H1 (cell line): ENCODE measurements at regions not wholly inside any gene's neighbourhood (a gene's known extent, or its start where the extent isn't known, plus 50 kb on each side); places are given as distances from the start of the nearest gene placed in this dataset.

Experiments
- CTCF ChIA-PET: fragments of 300-600 bp; sonication (Branson Sonifier 250); formaldehyde crosslinking; loops from one replicate; lab custom pipeline; 2021; ENCODE audit not compliant: partially characterized antibody; lab: Charles Lee
- POLR2A ChIA-PET: fragments of 300-600 bp; sonication (Branson Sonifier 250); formaldehyde crosslinking; loops from one replicate; lab custom pipeline; 2021; ENCODE audit warnings: inconsistent platforms; ENCODE audit not compliant: partially characterized antibody; lab: Charles Lee
- DNase-seq, 2 experiments: peaks; one replicate each; pipeline versions ENCODE4 v3.0.0 to v3.0.0-alpha.2; 2010 to 2022; ENCODE audit warnings: low spot score in 2 of 2, low read depth in 1 of 2, mixed read lengths in 1 of 2
- FAIRE-seq: peaks from 2 replicates; lab custom pipeline; 2011; peaks lifted over from hg19 to GRCh38; lab: Jason Lieb, UNC
- H2AFZ ChIP-seq: 2 replicates; pipeline ENCODE4 v1.8.1; 2012; ENCODE audit warnings: low read length, inconsistent platforms
- H2AK5ac ChIP-seq: 2 replicates; pipeline ENCODE4 v1.6.1; 2013; ENCODE audit warnings: low read depth, low read length
- H2BK120ac ChIP-seq: replicated peaks from 2 replicates; pipeline ENCODE3; 2013; ENCODE audit warnings: low read depth, low read length, inconsistent platforms
- H2BK12ac ChIP-seq: 2 replicates; pipeline ENCODE4 v1.6.1; 2013; ENCODE audit warnings: low read depth, low read length
- H2BK15ac ChIP-seq: 2 replicates; pipeline ENCODE4 v1.6.1; 2013; ENCODE audit warnings: low read length
- H2BK20ac ChIP-seq: 2 replicates; pipeline ENCODE4 v1.6.1; 2013; ENCODE audit warnings: low read length
- H2BK5ac ChIP-seq: 2 replicates; pipeline ENCODE4 v1.6.1; 2013; ENCODE audit warnings: low read depth, low read length
- H3K14ac ChIP-seq: 2 replicates; pipeline ENCODE4 v1.6.1; 2013; ENCODE audit warnings: inconsistent platforms; ENCODE audit not compliant: insufficient read length
- H3K18ac ChIP-seq: 2 replicates; pipeline ENCODE4 v1.6.1; 2013; ENCODE audit warnings: low read length; ENCODE audit errors: extremely low read depth
- H3K23ac ChIP-seq: 2 replicates; pipeline ENCODE4 v1.6.1; 2013; ENCODE audit warnings: inconsistent platforms; ENCODE audit not compliant: insufficient read length
- H3K23me2 ChIP-seq: 2 replicates; pipeline ENCODE4 v1.6.1; 2013; ENCODE audit warnings: low read depth, low read length
- H3K27ac ChIP-seq: 2 replicates; pipeline ENCODE4 v1.6.1; 2011; ENCODE audit warnings: low read depth, low read length, inconsistent platforms
- H3K27me3 ChIP-seq, 4 experiments: replicated peaks in 1 of 4; 1 replicate in 1 of 4; 2 replicates in 3 of 4; pipeline versions ENCODE4 v1.6.1 to v1.8.1; 2011 to 2013; ENCODE audit warnings: low read length in 3 of 4, mild to moderate bottlenecking in 3 of 4, inconsistent platforms in 2 of 4, mixed read lengths in 2 of 4, moderate library complexity in 1 of 4; ENCODE audit not compliant: control insufficient read depth in 3 of 4, insufficient read depth in 3 of 4; ENCODE audit errors: extremely low read depth in 1 of 4
- H3K36me3 ChIP-seq, 4 experiments: 2 replicates each; pipeline versions ENCODE4 v1.6.1 to v1.8.1; 2011 to 2013; ENCODE audit warnings: mild to moderate bottlenecking in 4 of 4, low read length in 3 of 4, moderate library complexity in 2 of 4, control low read depth in 1 of 4, inconsistent platforms in 1 of 4; ENCODE audit not compliant: insufficient read depth in 4 of 4, control insufficient read depth in 2 of 4
- H3K4ac ChIP-seq: replicated peaks from 2 replicates; pipeline ENCODE3; 2013; ENCODE audit warnings: low read length, low read depth, mixed read lengths, inconsistent platforms; ENCODE audit not compliant: insufficient read length
- H3K4me1 ChIP-seq, 4 experiments: replicated peaks in 1 of 4; 1 replicate in 1 of 4; 2 replicates in 3 of 4; pipeline versions ENCODE4 v1.6.1 to v1.8.1; 2011 to 2013; ENCODE audit warnings: low read length in 3 of 4, inconsistent platforms in 2 of 4, mixed read lengths in 1 of 4; ENCODE audit not compliant: insufficient read depth in 4 of 4, control insufficient read depth in 3 of 4
- H3K4me2 ChIP-seq, 2 experiments: 2 replicates each; pipeline versions ENCODE4 v1.6.1 to v1.8.1; 2011 to 2013; ENCODE audit warnings: low read depth in 2 of 2, low read length in 2 of 2, control low read depth in 1 of 2, inconsistent platforms in 1 of 2, mild to moderate bottlenecking in 1 of 2; ENCODE audit not compliant: insufficient read depth in 1 of 2
- H3K4me3 ChIP-seq, 4 experiments: fragments of 200-600, 300-600 bp in 1 of 4; sonication (generic), shearing (Covaris generic), sonication (Bioruptor Twin) in 1 of 4; 2 replicates each; pipeline versions ENCODE4 v1.5.1 to v1.8.1; 2011 to 2016; ENCODE audit warnings: low read length in 4 of 4, low read depth in 3 of 4, control low read depth in 2 of 4, inconsistent platforms in 2 of 4, mild to moderate bottlenecking in 2 of 4, mixed read lengths in 1 of 4, moderate library complexity in 1 of 4; ENCODE audit not compliant: insufficient read depth in 2 of 4; ENCODE audit errors: extremely low read depth in 1 of 4
- H3K56ac ChIP-seq: replicated peaks from 2 replicates; pipeline ENCODE3; 2013; ENCODE audit warnings: low read depth, mild to moderate bottlenecking, mixed read lengths, low read length, inconsistent platforms; ENCODE audit not compliant: insufficient read length
- H3K79me1 ChIP-seq: 2 replicates; pipeline ENCODE4 v1.6.1; 2013; ENCODE audit warnings: low read depth, low read length, control low read depth
- H3K79me2 ChIP-seq, 2 experiments: 2 replicates each; pipeline versions ENCODE4 v1.6.1 to v1.8.1; 2012 to 2013; ENCODE audit warnings: low read length in 2 of 2, mild to moderate bottlenecking in 2 of 2, inconsistent platforms in 1 of 2; ENCODE audit not compliant: insufficient read depth in 2 of 2, control insufficient read depth in 1 of 2
- H3K9ac ChIP-seq, 4 experiments: replicated peaks in 1 of 4; 1 replicate in 1 of 4; 2 replicates in 3 of 4; pipeline versions ENCODE4 v1.6.1 to v1.8.1; 2011 to 2013; ENCODE audit warnings: low read depth in 3 of 4, low read length in 3 of 4, control low read depth in 2 of 4, mild to moderate bottlenecking in 2 of 4, moderate library complexity in 2 of 4, inconsistent platforms in 1 of 4; ENCODE audit errors: extremely low read depth in 1 of 4
- H3K9me3 ChIP-seq, 2 experiments: 2 replicates each; pipeline versions ENCODE4 v1.6.1 to v1.8.1; 2012 to 2013; ENCODE audit warnings: mild to moderate bottlenecking in 2 of 2, moderate library complexity in 2 of 2, control low read depth in 1 of 2, inconsistent platforms in 1 of 2, low read depth in 1 of 2, low read length in 1 of 2, mixed read lengths in 1 of 2; ENCODE audit not compliant: insufficient read depth in 2 of 2
- H4K20me1 ChIP-seq, 2 experiments: replicated peaks in 1 of 2; 2 replicates each; pipeline versions ENCODE3 to v1.8.1; 2011 to 2013; ENCODE audit warnings: inconsistent platforms in 2 of 2, low read length in 2 of 2, mild to moderate bottlenecking in 1 of 2; ENCODE audit not compliant: insufficient read depth in 2 of 2, control insufficient read depth in 1 of 2
- H4K5ac ChIP-seq: 2 replicates; pipeline ENCODE4 v1.6.1; 2013; ENCODE audit warnings: low read length, low read depth, mixed read lengths, inconsistent platforms; ENCODE audit not compliant: insufficient read length
- H4K8ac ChIP-seq: 2 replicates; pipeline ENCODE4 v1.8.0; 2013; ENCODE audit warnings: mild to moderate bottlenecking, moderate library complexity, low read length, inconsistent platforms; ENCODE audit not compliant: insufficient read depth; ENCODE audit errors: extremely low read depth
- H4K91ac ChIP-seq: replicated peaks from 2 replicates; pipeline ENCODE3; 2013; ENCODE audit warnings: low read length, mixed read lengths, inconsistent platforms; ENCODE audit not compliant: insufficient read length
- BACH1 ChIP-seq: IDR thresholded peaks from 2 replicates; pipeline ENCODE4 v1.6.1; 2012; ENCODE audit warnings: low read length, improper control_type of control experiment
- CBX5 ChIP-seq: fragments of 300-800, 300-1000 bp; sonication (generic); IDR thresholded peaks from 2 replicates; pipeline ENCODE4 v1.7.1; 2016; ENCODE audit warnings: antibody characterized with exemption, low read length, low read depth
- CHD1 ChIP-seq: IDR thresholded peaks from 2 replicates; pipeline ENCODE4 v1.6.1; 2012; ENCODE audit warnings: low read depth, low read length, improper control_type of control experiment
- CREB1 ChIP-seq: IDR thresholded peaks from 2 replicates; pipeline ENCODE4 v1.6.1; 2012; ENCODE audit warnings: inconsistent platforms
- EP300 ChIP-seq, 2 experiments: IDR thresholded peaks; 1 replicate in 1 of 2; 2 replicates in 1 of 2; pipeline ENCODE4 v1.6.1; 2011 to 2012; ENCODE audit warnings: low read depth in 2 of 2, low read length in 2 of 2, mild to moderate bottlenecking in 2 of 2, borderline replicate concordance in 1 of 2, inconsistent platforms in 1 of 2, moderate library complexity in 1 of 2
- EZH2 ChIP-seq: fragments of 200-600 bp; sonication (generic); IDR thresholded peaks from 2 replicates; pipeline ENCODE4 v1.7.1; 2012; ENCODE audit warnings: low read depth, mild to moderate bottlenecking, moderate library complexity, low read length, inconsistent platforms; ENCODE audit not compliant: severe bottlenecking
- HDAC6 ChIP-seq: IDR thresholded peaks from one replicate; pipeline ENCODE4 v1.7.1; 2012; ENCODE audit warnings: low read depth, mild to moderate bottlenecking, inconsistent platforms, low read length, moderate library complexity
- KDM5A ChIP-seq: fragments of 200-600 bp; IDR thresholded peaks from 2 replicates; pipeline ENCODE4 v1.7.1; 2012; ENCODE audit warnings: mild to moderate bottlenecking, low read length, inconsistent platforms, mixed read lengths
- TAF1 ChIP-seq: IDR thresholded peaks from 2 replicates; pipeline ENCODE4 v1.6.1; 2011; ENCODE audit warnings: mild to moderate bottlenecking, low read depth, low read length
- TBP ChIP-seq: IDR thresholded peaks from 2 replicates; pipeline ENCODE4 v1.6.1; 2011; ENCODE audit warnings: low read depth, low read length, improper control_type of control experiment
- TEAD4 ChIP-seq: IDR thresholded peaks from 2 replicates; pipeline ENCODE4 v1.6.1; 2012; ENCODE audit warnings: low read depth, low read length, inconsistent platforms, mixed read lengths
- ZNF274 ChIP-seq: IDR thresholded peaks from 2 replicates; pipeline ENCODE4 v1.7.0; 2012; ENCODE audit warnings: low read length, borderline replicate concordance; ENCODE audit errors: extremely low read depth
- WGBS, 2 experiments: shearing (Covaris generic) in 1 of 2; methylation state at CpG; one replicate each; pipeline versions ENCODE4 v1.1.6 to v1.1.7; 2013 to 2015; ENCODE audit warnings: low lambda C conversion rate in 2 of 2, mixed read lengths in 2 of 2, inconsistent platforms in 1 of 2, low coverage in 1 of 2, missing lambda C conversion rate in 1 of 2; ENCODE audit not compliant: insufficient replicate concordance in 2 of 2, insufficient coverage in 1 of 2, insufficient read length in 1 of 2; ENCODE audit errors: extremely low coverage in 1 of 2, missing lambda C conversion rate in 1 of 2; 5-methylcytosine and 5-hydroxymethylcytosine counted together
- TF ChIP-seq, protein P1 (sequence below): IDR thresholded peaks from 2 replicates; pipeline ENCODE4 v1.6.1; 2012; ENCODE audit warnings: low read length, inconsistent platforms

GRCh38 chr1:187212377-187212776, 383.6 kb downstream of the PLA2G4A start:
- no peak overlapping the region for H4K5ac ChIP-seq
- no peak overlapping the region for H3K18ac ChIP-seq
- H3K36me3 ChIP-seq = no peaks in the 10 kb centered on the region
- ChIA-PET POLR2A (no interaction called here), CTCF (no interaction called here)
- H3K4ac ChIP-seq = no peak overlapping the region
- H4K91ac ChIP-seq = no peak overlapping the region
- H3K56ac ChIP-seq = no peak overlapping the region
- FAIRE-seq = no peak
- no peak overlapping the region for H4K8ac ChIP-seq
- no peaks in the 10 kb centered on the region for H3K79me1 ChIP-seq
- H3K4me2 ChIP-seq = no peak overlapping the region
- 93% methylated on average over 2 of the region's 2 CpGs; no CpG with 5 or more reads in 1 of the 2 experiments for whole genome bisulfite sequencing, 2 experiments
- no peak overlapping the region for H3K9ac ChIP-seq
- no peak overlapping the region for H2BK12ac ChIP-seq
- H3K4me3 ChIP-seq = no peak overlapping the region
- H3K27me3 ChIP-seq = no peaks in the 10 kb centered on the region
- no peak for DNase-seq
- no peaks in the 10 kb centered on the region for H3K9me3 ChIP-seq
- H3K79me2 ChIP-seq = no peaks in the 10 kb centered on the region
- no peak overlapping the region for H2AFZ ChIP-seq
- no peak overlapping the region for H2BK120ac ChIP-seq
- H3K14ac ChIP-seq = no peak overlapping the region
- TF ChIP-seq CREB1 (no peak), BACH1 (no peak), CHD1 (no peak), ZNF274 (no peak), CBX5 (no peak), TAF1 (no peak), EZH2 (no peak), TBP (no peak), KDM5A (no peak), TEAD4 (no peak), EP300 (IDR thresholded peaks at IDR 0.05; ENCODE audit: borderline replicate concordance in 1 of 2, low read depth in 2 of 2, low read length in 2 of 2) (no peak), HDAC6 (no peak)
- TF ChIP-seq, protein P1, sequence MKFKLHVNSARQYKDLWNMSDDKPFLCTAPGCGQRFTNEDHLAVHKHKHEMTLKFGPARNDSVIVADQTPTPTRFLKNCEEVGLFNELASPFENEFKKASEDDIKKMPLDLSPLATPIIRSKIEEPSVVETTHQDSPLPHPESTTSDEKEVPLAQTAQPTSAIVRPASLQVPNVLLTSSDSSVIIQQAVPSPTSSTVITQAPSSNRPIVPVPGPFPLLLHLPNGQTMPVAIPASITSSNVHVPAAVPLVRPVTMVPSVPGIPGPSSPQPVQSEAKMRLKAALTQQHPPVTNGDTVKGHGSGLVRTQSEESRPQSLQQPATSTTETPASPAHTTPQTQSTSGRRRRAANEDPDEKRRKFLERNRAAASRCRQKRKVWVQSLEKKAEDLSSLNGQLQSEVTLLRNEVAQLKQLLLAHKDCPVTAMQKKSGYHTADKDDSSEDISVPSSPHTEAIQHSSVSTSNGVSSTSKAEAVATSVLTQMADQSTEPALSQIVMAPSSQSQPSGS = no peak
- H3K27ac ChIP-seq = no peak overlapping the region
- no peak overlapping the region for H2BK15ac ChIP-seq
- no peak overlapping the region for H2AK5ac ChIP-seq
- no peak overlapping the region for H2BK20ac ChIP-seq
- no peak overlapping the region for H2BK5ac ChIP-seq
- no peaks in the 10 kb centered on the region for H3K4me1 ChIP-seq
- no peak overlapping the region for H3K23ac ChIP-seq
- no peaks in the 10 kb centered on the region for H3K23me2 ChIP-seq
- no peaks in the 10 kb centered on the region for H4K20me1 ChIP-seq
